ENCODE measurements at regions not wholly inside any gene's neighbourhood (a gene's known extent, or its start where the extent isn't known, plus 50 kb on each side); places are given as distances from the start of the nearest gene placed in this dataset.
"Not testable (repeated sequence)": the region's sequence is repeated elsewhere in the genome, so short reads cannot be mapped to it uniquely, and the experiment has no call there.

- H3K4me1 ChIP-seq = no peaks in the 10 kb centered on the region
- H3K4me3 ChIP-seq = no peak overlapping the region
- no peaks in the 10 kb centered on the region for H3K27me3 ChIP-seq
- intact Hi-C loops (cut with DNase I) = no loop called here
- H3K27ac ChIP-seq = no peak overlapping the region
- 71% methylated on average over 2 of the region's 2 CpGs for WGBS, 2 donors
- DNase-seq = no peak
- TF ChIP-seq, protein P1, sequence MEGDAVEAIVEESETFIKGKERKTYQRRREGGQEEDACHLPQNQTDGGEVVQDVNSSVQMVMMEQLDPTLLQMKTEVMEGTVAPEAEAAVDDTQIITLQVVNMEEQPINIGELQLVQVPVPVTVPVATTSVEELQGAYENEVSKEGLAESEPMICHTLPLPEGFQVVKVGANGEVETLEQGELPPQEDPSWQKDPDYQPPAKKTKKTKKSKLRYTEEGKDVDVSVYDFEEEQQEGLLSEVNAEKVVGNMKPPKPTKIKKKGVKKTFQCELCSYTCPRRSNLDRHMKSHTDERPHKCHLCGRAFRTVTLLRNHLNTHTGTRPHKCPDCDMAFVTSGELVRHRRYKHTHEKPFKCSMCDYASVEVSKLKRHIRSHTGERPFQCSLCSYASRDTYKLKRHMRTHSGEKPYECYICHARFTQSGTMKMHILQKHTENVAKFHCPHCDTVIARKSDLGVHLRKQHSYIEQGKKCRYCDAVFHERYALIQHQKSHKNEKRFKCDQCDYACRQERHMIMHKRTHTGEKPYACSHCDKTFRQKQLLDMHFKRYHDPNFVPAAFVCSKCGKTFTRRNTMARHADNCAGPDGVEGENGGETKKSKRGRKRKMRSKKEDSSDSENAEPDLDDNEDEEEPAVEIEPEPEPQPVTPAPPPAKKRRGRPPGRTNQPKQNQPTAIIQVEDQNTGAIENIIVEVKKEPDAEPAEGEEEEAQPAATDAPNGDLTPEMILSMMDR (IDR thresholded peaks at IDR 0.05) = no peak
- no peak for TF ChIP-seq POLR2A (IDR thresholded peaks at IDR 0.05)
- no peaks in the 10 kb centered on the region for H3K9me3 ChIP-seq
- H3K36me3 ChIP-seq = no peaks in the 10 kb centered on the region
Observed at GRCh38 chr7:113610572-113610971, 308.2 kb downstream of the PPP1R3A start.

DNA sequence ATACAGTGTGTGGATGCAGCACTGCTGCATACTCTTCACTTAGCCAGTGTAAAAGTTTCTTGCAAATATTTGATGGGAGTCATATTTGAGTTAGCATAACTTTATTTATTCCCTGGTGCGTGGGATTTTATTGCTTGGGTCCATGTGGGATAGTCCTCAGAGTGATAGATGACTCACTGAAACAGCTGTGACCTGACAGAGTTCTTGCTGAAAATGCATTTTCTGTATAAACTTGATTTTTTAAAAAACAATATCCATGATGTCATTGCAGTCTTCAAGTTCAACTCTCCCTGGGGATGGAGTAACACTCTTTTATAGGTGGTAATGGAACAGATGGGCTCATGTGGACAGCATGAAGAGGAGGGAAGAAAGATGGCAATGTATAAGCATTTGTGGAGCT, 310.0 kb downstream of the PPP1R3A start:
- Histone ChIP-seq H3K36me3 (no peaks in the 10 kb centered on the region), H3K4me3 (no peak overlapping the region), H3K27me3 (no peaks in the 10 kb centered on the region), H3K4me1 (no peaks in the 10 kb centered on the region), H3K27ac (no peak overlapping the region), H3K9me3 (no peaks in the 10 kb centered on the region)
- intact Hi-C loops (cut with DNase I) = no loop called here
- DNase-seq = no peak
- TF ChIP-seq, protein P1 (IDR thresholded peaks at IDR 0.05) = no peak
- no peak for TF ChIP-seq POLR2A (IDR thresholded peaks at IDR 0.05)
- whole genome bisulfite sequencing, 2 donors = 81 to 86% methylated on average over 1 of the region's 1 CpG

DNA sequence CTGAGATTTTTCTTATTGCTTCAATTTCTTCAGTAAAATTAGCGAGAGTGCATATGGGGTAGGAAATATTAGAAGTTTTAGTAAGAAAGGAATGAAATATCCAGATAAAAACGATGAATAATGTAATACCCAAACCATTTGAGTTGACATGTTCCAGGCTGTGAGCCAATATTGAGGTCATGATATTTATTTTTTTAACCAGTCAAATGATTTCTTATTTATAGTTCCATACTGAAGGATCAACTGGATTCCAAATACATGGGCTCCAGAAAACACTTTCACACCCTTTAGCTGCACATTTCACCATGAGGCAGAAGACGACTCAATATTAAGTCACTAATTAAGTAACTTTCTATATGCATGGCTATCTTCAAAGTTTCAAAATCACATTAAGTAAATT, 312.5 kb downstream of the PPP1R3A start:
- Histone ChIP-seq H3K27ac (no peak overlapping the region), H3K27me3 (no peaks in the 10 kb centered on the region), H3K4me1 (no peaks in the 10 kb centered on the region), H3K36me3 (no peaks in the 10 kb centered on the region), H3K9me3 (no peaks in the 10 kb centered on the region), H3K4me3 (no peak overlapping the region)
- WGBS, 2 donors = 43 to 48% methylated on average over 3 of the region's 3 CpGs
- no peak for TF ChIP-seq POLR2A (IDR thresholded peaks at IDR 0.05)
- TF ChIP-seq, protein P1 (IDR thresholded peaks at IDR 0.05) = no peak
- intact Hi-C loops (cut with DNase I) = no loop called here
- no peak for DNase-seq

DNA sequence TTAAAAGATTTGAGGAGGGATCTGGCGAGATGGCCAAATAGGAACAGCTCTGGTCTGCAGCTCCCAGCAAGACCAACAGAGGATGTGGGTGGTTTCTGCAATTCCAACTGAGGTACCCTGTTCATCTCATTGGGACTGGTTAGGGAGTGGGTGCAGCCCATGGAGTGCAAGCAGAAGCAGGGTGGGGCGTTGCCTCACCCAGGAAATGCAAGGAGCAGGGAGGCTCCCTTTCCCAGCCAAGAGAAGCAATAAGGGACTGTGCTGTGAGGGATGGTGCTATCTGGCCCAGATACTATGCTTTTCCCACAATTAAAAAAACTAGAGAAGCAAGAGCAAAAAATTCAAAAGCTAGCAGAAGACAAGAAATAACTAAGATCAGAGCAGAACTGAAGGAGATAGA, 318.4 kb downstream of the PPP1R3A start:
- H3K4me3 ChIP-seq; DNase-seq; intact Hi-C loops (cut with DNase I); H3K9me3 ChIP-seq; H3K36me3 ChIP-seq; H3K4me1 ChIP-seq; H3K27me3 ChIP-seq; H3K27ac ChIP-seq: not testable (repeated sequence)
- WGBS, 2 donors = 73 to 75% methylated on average over 1 to 2 of the region's 2 CpGs

DNA sequence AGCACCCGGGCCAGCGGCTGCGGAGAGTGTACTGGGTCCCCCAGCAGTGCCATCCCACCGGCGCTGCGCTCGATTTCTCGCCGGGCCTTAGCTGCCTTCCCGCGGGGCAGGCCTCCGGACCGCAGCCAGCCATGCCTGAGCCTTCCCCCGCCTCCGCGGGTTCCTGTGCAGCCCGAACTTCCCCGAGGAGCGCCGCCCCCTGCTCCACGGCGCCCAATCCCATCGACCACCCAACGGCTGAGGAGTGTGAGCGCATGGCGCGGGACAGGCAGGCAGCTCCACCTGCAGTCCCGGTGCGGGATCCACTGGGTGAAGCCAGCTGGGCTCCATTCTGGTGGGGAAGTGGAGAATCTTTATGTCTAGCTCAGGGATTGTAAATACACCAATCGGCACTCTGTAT, 325.4 kb downstream of the PPP1R3A start:
- intact Hi-C loops (cut with DNase I); H3K9me3 ChIP-seq; H3K27me3 ChIP-seq; H3K27ac ChIP-seq; H3K4me1 ChIP-seq; H3K4me3 ChIP-seq; DNase-seq; H3K36me3 ChIP-seq: not testable (repeated sequence)
- 90% methylated on average over 5 to 20 of the region's 30 CpGs for WGBS, 2 donors

GRCh38 chr7:113592924-113593323, 325.9 kb downstream of the PPP1R3A start:
- WGBS, 2 donors = 91 to 99% methylated on average over 2 to 4 of the region's 8 CpGs
- H3K27ac ChIP-seq; intact Hi-C loops (cut with DNase I); H3K4me1 ChIP-seq; H3K36me3 ChIP-seq; H3K9me3 ChIP-seq; H3K27me3 ChIP-seq; H3K4me3 ChIP-seq; DNase-seq: not testable (repeated sequence)

DNA sequence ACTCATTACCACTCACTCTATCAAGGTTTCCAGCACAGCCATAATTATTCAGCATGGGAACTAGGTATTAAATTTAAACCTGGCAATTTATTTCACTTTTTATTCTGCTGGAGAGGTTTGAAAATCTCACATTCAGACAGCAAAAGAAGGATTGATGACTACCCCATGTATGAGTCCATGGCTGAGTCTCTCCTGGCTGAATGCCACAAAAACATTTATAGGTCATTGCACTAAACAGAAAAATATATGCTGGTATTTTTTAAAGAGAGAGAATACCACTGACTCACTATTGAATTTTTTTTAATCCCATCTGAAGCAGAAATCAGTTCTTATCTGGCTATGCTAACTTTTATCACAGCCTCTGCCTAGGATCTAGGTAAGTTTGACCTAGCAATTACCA, 336.3 kb downstream of the PPP1R3A start:
- Histone ChIP-seq H3K4me3 (no peak overlapping the region), H3K36me3 (no peaks in the 10 kb centered on the region), H3K27me3 (no peaks in the 10 kb centered on the region), H3K4me1 (no peaks in the 10 kb centered on the region), H3K27ac (no peak overlapping the region), H3K9me3 (no peaks in the 10 kb centered on the region)
- intact Hi-C loops (cut with DNase I) = no loop called here
- TF ChIP-seq, protein P1 (IDR thresholded peaks at IDR 0.05) = no peak
- no peak for DNase-seq

GRCh38 chr7:113563257-113563656, 355.6 kb downstream of the PPP1R3A start:
- H3K4me1 ChIP-seq; H3K36me3 ChIP-seq; DNase-seq; H3K9me3 ChIP-seq; H3K27ac ChIP-seq; H3K27me3 ChIP-seq; intact Hi-C loops (cut with DNase I); H3K4me3 ChIP-seq: not testable (repeated sequence)
- 81 to 83% methylated on average over 8 of the region's 8 CpGs for WGBS, 2 donors

Data from esophagus squamous epithelium (tissue), 5 donors.